ENCODE measurements at regions not wholly inside any gene's neighbourhood (a gene's known extent, or its start where the extent isn't known, plus 50 kb on each side); places are given as distances from the start of the nearest gene placed in this dataset.

GRCh38 chr4:71156616-71157015 is 163.2 kb downstream of the DCK start:
- DNase-seq (ENCODE audit: low read depth, low spot score) = no peak

GRCh38 chr4:71162386-71162785 is 168.9 kb downstream of the DCK start:
- no peak for DNase-seq (ENCODE audit: low read depth, low spot score)

- DNase-seq (ENCODE audit: low read depth, low spot score) = no peak
Measured at GRCh38 chr4:71163317-71163716, 169.9 kb downstream of the DCK start.

- no peak for DNase-seq (ENCODE audit: low read depth, low spot score)
Measured at GRCh38 chr4:71167083-71167482, 171.7 kb upstream of the SLC4A4 start.

- no peak for DNase-seq (ENCODE audit: low read depth, low spot score)
Measured at GRCh38 chr4:71171592-71171991, 167.2 kb upstream of the SLC4A4 start.

GRCh38 chr4:71181332-71181731 is 157.5 kb upstream of the SLC4A4 start:
- DNase-seq (ENCODE audit: low read depth, low spot score) = no peak

- no peak for DNase-seq (ENCODE audit: low read depth, low spot score)
Measured at GRCh38 chr4:71184195-71184781, 154.5 kb upstream of the SLC4A4 start.

GRCh38 chr4:71185037-71185436 is 153.8 kb upstream of the SLC4A4 start:
- DNase-seq (ENCODE audit: low read depth, low spot score) = no peak

GRCh38 chr4:71186257-71186565 is 152.6 kb upstream of the SLC4A4 start:
- no peak for DNase-seq (ENCODE audit: low read depth, low spot score)

- no peak for DNase-seq (ENCODE audit: low read depth, low spot score)
Measured at GRCh38 chr4:71186566-71187403, 152.0 kb upstream of the SLC4A4 start.

GRCh38 chr4:71187404-71188155 is 151.2 kb upstream of the SLC4A4 start:
- no peak for DNase-seq (ENCODE audit: low read depth, low spot score)

GRCh38 chr4:71188156-71188640 is 150.6 kb upstream of the SLC4A4 start:
- DNase-seq (ENCODE audit: low read depth, low spot score) = no peak

- no peak for DNase-seq (ENCODE audit: low read depth, low spot score)
Measured at GRCh38 chr4:71188951-71189350, 149.9 kb upstream of the SLC4A4 start.

- DNase-seq (ENCODE audit: low read depth, low spot score) = no peak
Measured at GRCh38 chr4:71189471-71189870, 149.3 kb upstream of the SLC4A4 start.

GRCh38 chr4:71194454-71194853 is 144.4 kb upstream of the SLC4A4 start:
- DNase-seq (ENCODE audit: low read depth, low spot score) = no peak

GRCh38 chr4:71195924-71196323 is 142.9 kb upstream of the SLC4A4 start:
- no peak for DNase-seq (ENCODE audit: low read depth, low spot score)

GRCh38 chr4:71198958-71199357 is 139.9 kb upstream of the SLC4A4 start:
- DNase-seq (ENCODE audit: low read depth, low spot score) = no peak

- no peak for DNase-seq (ENCODE audit: low read depth, low spot score)
Measured at GRCh38 chr4:71201057-71201456, 137.8 kb upstream of the SLC4A4 start.

GRCh38 chr4:71201817-71202576 is 136.8 kb upstream of the SLC4A4 start:
- DNase-seq (ENCODE audit: low read depth, low spot score) = no peak

GRCh38 chr4:71202705-71203104 is 136.1 kb upstream of the SLC4A4 start:
- DNase-seq (ENCODE audit: low read depth, low spot score) = no peak

GRCh38 chr4:71204056-71204455 is 134.8 kb upstream of the SLC4A4 start:
- DNase-seq (ENCODE audit: low read depth, low spot score) = no peak

- no peak for DNase-seq (ENCODE audit: low read depth, low spot score)
Measured at GRCh38 chr4:71206763-71207162, 132.1 kb upstream of the SLC4A4 start.
